ENCODE measurements at regions not wholly inside any gene's neighbourhood (a gene's known extent, or its start where the extent isn't known, plus 50 kb on each side); places are given as distances from the start of the nearest gene placed in this dataset.

GRCh38 chr16:26930786-26931581 is 135.7 kb upstream of the C16orf82 start:
- Mint-ChIP-seq H3K27ac (no peak overlapping the region), H3K4me3 (no peak overlapping the region), H3K27me3 (peaks cover 17% of the 10 kb centered on the region), H3K36me3 (ENCODE audit: low read depth) (peaks cover 2% of the 10 kb centered on the region), H3K4me1 (no peaks in the 10 kb centered on the region)
- no peaks in the 10 kb centered on the region for H3K9me3 ChIP-seq (ENCODE audit: control insufficient read depth, low read length, poor library complexity, severe bottlenecking)
- DNase-seq (no peak), ATAC-seq (no peak)

GRCh38 chr16:26950636-26951035 is 116.1 kb upstream of the C16orf82 start:
- H3K9me3 ChIP-seq (ENCODE audit: control insufficient read depth, low read length, poor library complexity, severe bottlenecking) = no peaks in the 10 kb centered on the region
- H3K36me3 Mint-ChIP-seq (ENCODE audit: low read depth) = peaks cover 6% of the 10 kb centered on the region
- H3K4me3 Mint-ChIP-seq = no peak overlapping the region
- ATAC-seq (no peak), DNase-seq (no peak)
- no peaks in the 10 kb centered on the region for H3K4me1 Mint-ChIP-seq
- H3K27ac Mint-ChIP-seq = no peak overlapping the region
- H3K27me3 Mint-ChIP-seq = peaks cover 39% of the 10 kb centered on the region

- Mint-ChIP-seq H3K36me3 (ENCODE audit: low read depth) (peaks cover 6% of the 10 kb centered on the region), H3K4me3 (no peak overlapping the region), H3K27me3 (peaks cover 40% of the 10 kb centered on the region), H3K27ac (no peak overlapping the region), H3K4me1 (no peaks in the 10 kb centered on the region)
- DNase-seq = no peak
- no peak for ATAC-seq
- no peaks in the 10 kb centered on the region for H3K9me3 ChIP-seq (ENCODE audit: control insufficient read depth, low read length, poor library complexity, severe bottlenecking)
Measured at GRCh38 chr16:26951950-26952349, 114.8 kb upstream of the C16orf82 start.

DNA sequence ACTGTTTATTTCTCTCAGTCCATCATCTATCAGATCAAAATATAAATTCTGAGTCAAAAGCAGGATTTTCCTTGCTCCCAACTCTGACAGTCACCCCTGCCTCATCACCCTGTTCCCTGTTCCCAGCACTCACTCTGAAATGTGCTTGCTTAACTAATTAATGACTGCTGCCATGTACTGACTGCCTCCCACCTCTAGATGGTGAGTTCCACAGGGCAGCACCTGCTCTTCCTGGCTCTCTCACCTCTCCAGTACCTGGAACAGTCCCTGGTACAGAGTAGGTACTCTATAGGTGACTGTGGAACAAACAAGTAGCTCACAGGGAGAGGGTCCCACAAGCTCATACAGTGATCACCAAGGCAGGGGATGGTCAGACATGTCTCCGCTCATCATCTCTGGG is 114.3 kb upstream of the C16orf82 start:
- peaks cover 6% of the 10 kb centered on the region for H3K36me3 Mint-ChIP-seq (ENCODE audit: low read depth)
- H3K9me3 ChIP-seq (ENCODE audit: control insufficient read depth, low read length, poor library complexity, severe bottlenecking) = no peaks in the 10 kb centered on the region
- DNase-seq (no peak), ATAC-seq (no peak)
- peaks cover 40% of the 10 kb centered on the region for H3K27me3 Mint-ChIP-seq
- H3K4me1 Mint-ChIP-seq = no peaks in the 10 kb centered on the region
- no peak overlapping the region for H3K27ac Mint-ChIP-seq
- no peak overlapping the region for H3K4me3 Mint-ChIP-seq

DNA sequence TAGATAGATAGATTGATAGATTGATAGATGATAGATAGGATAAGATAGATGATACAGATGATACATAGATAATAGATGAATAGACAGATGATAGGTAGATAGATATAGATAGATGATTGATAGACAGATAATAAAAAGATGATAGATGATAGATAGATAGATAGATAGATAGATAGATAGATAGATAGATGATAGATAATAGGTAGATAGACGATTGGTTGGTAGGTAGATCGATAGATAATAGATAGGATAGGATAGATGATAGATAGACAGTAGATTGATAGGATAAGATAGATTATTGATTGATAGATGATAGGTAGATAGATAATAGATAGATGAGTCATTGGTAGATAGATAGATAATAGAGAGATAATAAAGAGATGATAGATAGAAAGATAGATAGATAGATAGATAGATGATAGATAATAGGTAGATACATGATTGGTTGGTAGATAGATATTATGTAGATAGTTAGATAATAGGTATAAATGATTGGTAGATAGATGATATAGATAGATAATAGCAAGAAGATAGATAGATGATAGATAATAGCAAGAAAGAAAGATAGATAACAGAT is 109.4 kb upstream of the C16orf82 start:
- no peaks in the 10 kb centered on the region for H3K9me3 ChIP-seq (ENCODE audit: control insufficient read depth, low read length, poor library complexity, severe bottlenecking)
- Mint-ChIP-seq H3K27ac (no peak overlapping the region), H3K27me3 (peaks cover 44% of the 10 kb centered on the region), H3K36me3 (ENCODE audit: low read depth) (peaks cover 2% of the 10 kb centered on the region), H3K4me3 (no peak overlapping the region), H3K4me1 (peaks cover 6% of the 10 kb centered on the region)
- ATAC-seq = no peak
- no peak for DNase-seq

DNA sequence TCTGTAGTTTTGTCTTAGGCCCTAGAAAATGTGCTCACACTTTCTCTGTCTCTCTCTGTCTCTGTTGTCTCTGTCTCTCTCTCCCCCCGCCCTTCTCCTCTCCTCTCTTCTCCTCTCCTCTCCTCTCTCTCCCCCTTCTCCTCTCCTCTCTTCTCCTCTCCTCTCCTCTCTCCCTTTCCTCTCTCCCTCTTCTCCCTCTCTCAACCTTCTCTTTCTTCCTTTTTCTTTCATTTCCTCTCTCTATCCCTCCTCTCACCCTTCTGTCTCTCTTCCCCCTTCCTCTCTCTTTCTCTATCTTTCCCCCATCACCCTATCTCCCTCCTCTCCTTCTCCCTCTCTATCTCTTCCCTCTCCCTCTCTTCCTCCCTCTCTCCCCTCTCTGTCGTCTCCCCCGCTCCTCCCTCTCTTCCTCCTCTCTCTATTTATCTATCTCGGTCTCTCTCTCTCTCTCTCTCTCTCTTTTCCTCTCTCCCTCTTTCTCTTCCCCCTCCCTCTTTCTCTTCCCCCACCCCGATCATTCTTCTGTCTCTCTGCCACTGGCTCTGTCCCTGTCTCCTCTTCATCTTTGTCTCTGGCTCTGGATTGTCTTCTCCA is 107.2 kb upstream of the C16orf82 start:
- Mint-ChIP-seq H3K4me3 (no peak overlapping the region), H3K27ac (no peak overlapping the region), H3K36me3 (ENCODE audit: low read depth) (no peaks in the 10 kb centered on the region), H3K27me3 (peaks cover 48% of the 10 kb centered on the region), H3K4me1 (peaks cover 6% of the 10 kb centered on the region)
- ATAC-seq (no peak), DNase-seq (no peak)
- H3K9me3 ChIP-seq (ENCODE audit: control insufficient read depth, low read length, poor library complexity, severe bottlenecking) = no peaks in the 10 kb centered on the region

- no peak for DNase-seq
- Mint-ChIP-seq H3K27ac (no peak overlapping the region), H3K27me3 (peaks cover 35% of the 10 kb centered on the region), H3K4me3 (no peak overlapping the region), H3K4me1 (peaks cover 6% of the 10 kb centered on the region), H3K36me3 (ENCODE audit: low read depth) (no peaks in the 10 kb centered on the region)
- no peak for ATAC-seq
- no peaks in the 10 kb centered on the region for H3K9me3 ChIP-seq (ENCODE audit: control insufficient read depth, low read length, poor library complexity, severe bottlenecking)
Measured at GRCh38 chr16:26961459-26961858, 105.3 kb upstream of the C16orf82 start.

DNA sequence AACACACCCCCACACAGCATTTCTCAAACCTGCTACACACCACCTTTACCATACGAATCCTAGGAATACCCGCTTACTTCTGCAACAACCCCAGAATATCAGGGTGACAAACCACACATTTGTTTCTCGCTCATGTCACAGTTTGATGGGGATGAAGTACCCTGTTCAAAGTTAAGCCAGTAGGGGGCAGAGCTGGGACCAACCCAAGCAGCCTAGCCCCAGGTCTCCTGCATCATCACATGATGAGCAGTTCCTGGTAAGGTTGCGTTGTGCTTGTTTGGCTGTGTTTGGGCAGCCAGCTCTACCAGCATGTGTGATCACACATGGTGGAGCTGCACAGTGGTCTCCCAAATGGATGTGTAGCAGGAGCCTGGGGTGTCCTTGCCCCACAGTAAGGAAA is 103.6 kb upstream of the C16orf82 start:
- no peak for DNase-seq
- peaks cover 6% of the 10 kb centered on the region for H3K4me1 Mint-ChIP-seq

DNA sequence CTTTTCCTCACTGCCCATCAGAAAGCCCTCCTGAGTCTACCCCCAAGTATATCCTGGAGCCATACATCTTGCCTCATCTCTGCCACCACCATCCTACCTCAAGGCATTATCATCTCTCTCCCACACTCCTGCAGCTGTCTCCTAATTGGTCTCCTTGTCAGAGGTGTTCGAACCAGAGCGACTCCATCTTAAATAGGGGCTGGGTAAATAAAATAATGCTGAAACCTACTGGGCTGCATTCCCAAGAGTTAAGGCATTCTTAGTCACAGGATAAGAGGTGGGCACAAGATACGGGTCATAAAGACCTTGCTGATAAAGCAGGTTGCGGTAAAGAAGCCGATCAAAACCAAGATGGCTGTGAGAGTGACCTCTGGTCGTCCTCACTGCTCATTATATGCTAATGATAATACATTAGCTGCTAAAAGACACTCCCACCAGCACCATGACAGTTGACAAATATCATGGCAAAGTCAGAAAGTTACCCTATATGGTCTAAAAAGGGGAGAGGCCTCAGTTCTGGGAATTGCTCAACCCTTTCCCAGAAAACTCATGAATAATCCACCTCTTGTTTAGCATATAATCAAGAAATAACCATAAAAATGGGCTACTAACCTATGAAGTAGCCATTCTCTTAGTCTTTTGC is 97.0 kb upstream of the C16orf82 start:
- no peak overlapping the region for H3K4me3 Mint-ChIP-seq
- H3K4me1 Mint-ChIP-seq = peaks cover 2% of the 10 kb centered on the region
- no peak overlapping the region for H3K27ac Mint-ChIP-seq
- H3K36me3 Mint-ChIP-seq (ENCODE audit: low read depth) = no peaks in the 10 kb centered on the region
- ATAC-seq (no peak), DNase-seq (no peak)
- H3K9me3 ChIP-seq (ENCODE audit: control insufficient read depth, low read length, poor library complexity, severe bottlenecking) = no peaks in the 10 kb centered on the region
- H3K27me3 Mint-ChIP-seq = peaks cover 3% of the 10 kb centered on the region

More for the DNA sequence above, 103.6 kb upstream of the C16orf82 start:
- no peak for ATAC-seq
- Mint-ChIP-seq H3K36me3 (ENCODE audit: low read depth) (no peaks in the 10 kb centered on the region), H3K27ac (no peak overlapping the region), H3K4me3 (no peak overlapping the region), H3K27me3 (peaks cover 32% of the 10 kb centered on the region)
- H3K9me3 ChIP-seq (ENCODE audit: control insufficient read depth, low read length, poor library complexity, severe bottlenecking) = no peaks in the 10 kb centered on the region

DNA sequence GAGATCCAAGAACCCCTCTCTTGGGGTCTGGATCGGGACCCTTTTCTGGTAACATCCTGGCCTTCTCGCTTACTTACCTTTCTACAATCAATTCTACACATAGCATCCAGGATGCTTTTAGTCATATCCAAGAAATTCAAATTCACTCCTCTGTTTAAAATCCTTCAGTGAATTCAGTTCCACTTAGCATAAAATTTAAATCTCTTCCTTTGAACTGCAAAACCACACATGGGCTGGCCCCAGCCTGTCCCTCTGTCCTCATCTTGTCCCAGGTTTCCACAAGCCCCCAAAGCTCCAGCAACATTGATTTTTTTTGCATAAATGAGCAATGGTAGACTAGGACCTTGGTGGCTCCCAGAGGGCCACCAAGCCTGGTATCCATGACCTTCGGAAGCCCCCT is 96.4 kb upstream of the C16orf82 start:
- Mint-ChIP-seq H3K4me1 (peaks cover 2% of the 10 kb centered on the region), H3K4me3 (no peak overlapping the region), H3K36me3 (ENCODE audit: low read depth) (no peaks in the 10 kb centered on the region), H3K27ac (no peak overlapping the region), H3K27me3 (peaks cover 9% of the 10 kb centered on the region)
- no peaks in the 10 kb centered on the region for H3K9me3 ChIP-seq (ENCODE audit: control insufficient read depth, low read length, poor library complexity, severe bottlenecking)
- ATAC-seq (no peak), DNase-seq (no peak)

GRCh38 chr16:26976873-26977272 is 89.9 kb upstream of the C16orf82 start:
- no peaks in the 10 kb centered on the region for H3K4me1 Mint-ChIP-seq
- H3K36me3 Mint-ChIP-seq (ENCODE audit: low read depth) = peaks cover 2% of the 10 kb centered on the region
- H3K4me3 Mint-ChIP-seq = no peak overlapping the region
- H3K27ac Mint-ChIP-seq = no peak overlapping the region
- DNase-seq (no peak), ATAC-seq (no peak)
- H3K27me3 Mint-ChIP-seq = peaks cover 26% of the 10 kb centered on the region
- H3K9me3 ChIP-seq (ENCODE audit: control insufficient read depth, low read length, poor library complexity, severe bottlenecking) = no peaks in the 10 kb centered on the region

GRCh38 chr16:26981266-26981938 is 85.3 kb upstream of the C16orf82 start:
- peaks cover 2% of the 10 kb centered on the region for H3K36me3 Mint-ChIP-seq (ENCODE audit: low read depth)
- ATAC-seq (no peak), DNase-seq (no peak)
- H3K27ac Mint-ChIP-seq = no peak overlapping the region
- H3K4me3 Mint-ChIP-seq = no peak overlapping the region
- H3K27me3 Mint-ChIP-seq = peaks cover 25% of the 10 kb centered on the region
- H3K4me1 Mint-ChIP-seq = no peaks in the 10 kb centered on the region
- H3K9me3 ChIP-seq (ENCODE audit: control insufficient read depth, low read length, poor library complexity, severe bottlenecking) = no peaks in the 10 kb centered on the region

DNA sequence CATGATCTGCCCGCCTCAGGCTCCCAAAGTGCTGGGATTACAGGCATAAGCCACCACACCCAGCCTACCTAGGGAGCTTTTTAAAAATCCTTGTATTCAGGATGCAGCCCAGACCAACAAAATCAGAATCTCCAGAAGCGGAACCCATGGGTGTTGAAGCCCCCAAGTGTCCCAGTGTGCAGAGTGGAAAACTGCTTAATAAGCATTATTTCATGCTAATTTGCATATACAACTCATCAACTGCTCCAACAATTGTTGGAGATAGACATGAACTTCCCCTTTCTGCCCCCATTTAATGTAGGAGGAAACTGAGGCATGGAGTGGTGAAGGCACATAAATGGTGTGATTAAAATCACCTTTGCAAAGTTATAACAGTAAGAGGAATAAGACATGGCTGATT is 84.3 kb upstream of the C16orf82 start:
- Mint-ChIP-seq H3K36me3 (ENCODE audit: low read depth) (peaks cover 2% of the 10 kb centered on the region), H3K4me3 (no peak overlapping the region), H3K27ac (no peak overlapping the region), H3K27me3 (peaks cover 23% of the 10 kb centered on the region), H3K4me1 (no peaks in the 10 kb centered on the region)
- ATAC-seq (no peak), DNase-seq (no peak)
- H3K9me3 ChIP-seq (ENCODE audit: control insufficient read depth, low read length, poor library complexity, severe bottlenecking) = no peaks in the 10 kb centered on the region
